ENCODE measurements at regions not wholly inside any gene's neighbourhood (a gene's known extent, or its start where the extent isn't known, plus 50 kb on each side); places are given as distances from the start of the nearest gene placed in this dataset.

DNA sequence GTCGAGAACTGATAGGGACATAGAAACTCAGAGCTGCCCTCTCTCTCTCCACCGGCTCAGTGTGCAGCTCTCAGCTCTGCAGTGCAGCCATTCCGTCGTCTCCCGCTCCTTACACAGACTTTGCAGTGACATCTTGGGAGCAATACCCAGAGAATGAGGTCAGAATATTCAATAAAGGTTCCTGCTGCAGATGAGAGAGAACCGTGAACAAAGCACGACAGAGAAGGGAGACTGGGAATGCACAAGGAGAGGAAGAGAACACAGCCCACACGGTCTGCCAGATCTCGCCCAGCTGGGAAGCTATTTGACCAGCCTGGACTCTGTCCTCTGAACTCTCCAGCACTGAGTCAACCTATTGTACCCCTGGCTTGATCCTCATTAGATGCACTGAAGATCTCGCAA is 118.0 kb upstream of the PPARGC1A start (continued):
- TF ChIP-seq, protein P1, sequence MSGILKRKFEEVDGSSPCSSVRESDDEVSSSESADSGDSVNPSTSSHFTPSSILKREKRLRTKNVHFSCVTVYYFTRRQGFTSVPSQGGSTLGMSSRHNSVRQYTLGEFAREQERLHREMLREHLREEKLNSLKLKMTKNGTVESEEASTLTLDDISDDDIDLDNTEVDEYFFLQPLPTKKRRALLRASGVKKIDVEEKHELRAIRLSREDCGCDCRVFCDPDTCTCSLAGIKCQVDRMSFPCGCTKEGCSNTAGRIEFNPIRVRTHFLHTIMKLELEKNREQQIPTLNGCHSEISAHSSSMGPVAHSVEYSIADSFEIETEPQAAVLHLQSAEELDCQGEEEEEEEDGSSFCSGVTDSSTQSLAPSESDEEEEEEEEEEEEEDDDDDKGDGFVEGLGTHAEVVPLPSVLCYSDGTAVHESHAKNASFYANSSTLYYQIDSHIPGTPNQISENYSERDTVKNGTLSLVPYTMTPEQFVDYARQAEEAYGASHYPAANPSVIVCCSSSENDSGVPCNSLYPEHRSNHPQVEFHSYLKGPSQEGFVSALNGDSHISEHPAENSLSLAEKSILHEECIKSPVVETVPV (CRISPR knock-in tag; IDR thresholded peaks at IDR 0.05): no peak

- no peak for ATAC-seq
- no peak for TF ChIP-seq OSR1 (CRISPR knock-in tag; IDR thresholded peaks at IDR 0.05)
- TF ChIP-seq POU6F1 (CRISPR knock-in tag; IDR thresholded peaks at IDR 0.05; ENCODE audit: borderline replicate concordance, low read depth): no peak
- no peak for TF ChIP-seq PPARA (CRISPR knock-in tag; IDR thresholded peaks at IDR 0.05; ENCODE audit: borderline replicate concordance)
- no peak for TF ChIP-seq PATZ1 (CRISPR knock-in tag; IDR thresholded peaks at IDR 0.05; ENCODE audit: borderline replicate concordance)
- TF ChIP-seq ZNF8 (CRISPR knock-in tag; IDR thresholded peaks at IDR 0.05): no peak
- TF ChIP-seq ESRRG (CRISPR knock-in tag; IDR thresholded peaks at IDR 0.05): no peak
- no peak for TF ChIP-seq RARB (CRISPR knock-in tag; IDR thresholded peaks at IDR 0.05)
- TF ChIP-seq TSHZ2 (CRISPR knock-in tag; IDR thresholded peaks at IDR 0.05): no peak
- no peak for TF ChIP-seq SNAI2 (CRISPR knock-in tag; IDR thresholded peaks at IDR 0.05)
- TF ChIP-seq ISL1 (CRISPR knock-in tag; IDR thresholded peaks at IDR 0.05): no peak
Measured at GRCh38 chr4:24006269-24006668, 116.4 kb upstream of the PPARGC1A start.

DNA sequence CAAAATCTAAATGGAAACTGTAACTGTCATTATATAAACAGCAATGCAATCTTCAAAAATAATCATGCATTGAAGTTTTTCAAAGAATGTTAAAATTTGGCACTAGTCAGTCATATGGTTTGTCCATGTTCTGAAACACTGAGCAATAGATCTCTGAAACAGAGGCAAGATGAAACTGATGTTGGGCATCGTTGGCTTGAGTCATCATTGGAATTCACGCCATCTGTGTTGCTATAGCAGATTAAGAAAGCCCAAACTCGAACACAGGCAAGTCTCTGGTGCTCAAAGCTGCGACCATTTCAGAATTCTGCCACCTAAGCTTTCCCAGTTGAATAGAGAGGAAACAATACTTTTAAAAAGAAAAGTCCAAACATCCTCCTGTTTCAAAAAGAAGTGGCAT is 114.1 kb upstream of the PPARGC1A start:
- TF ChIP-seq POU6F1 (CRISPR knock-in tag; IDR thresholded peaks at IDR 0.05; ENCODE audit: borderline replicate concordance, low read depth) (no peak), ZNF70 (CRISPR knock-in tag; IDR thresholded peaks at IDR 0.05) (no peak), TSHZ2 (CRISPR knock-in tag; IDR thresholded peaks at IDR 0.05) (no peak), ESRRG (CRISPR knock-in tag; IDR thresholded peaks at IDR 0.05) (no peak), CSDC2 (CRISPR knock-in tag; IDR thresholded peaks at IDR 0.05) (no peak), TCF4 (CRISPR knock-in tag; IDR thresholded peaks at IDR 0.05; ENCODE audit: borderline replicate concordance) (no peak), RARB (CRISPR knock-in tag; IDR thresholded peaks at IDR 0.05) (no peak), ZNF8 (CRISPR knock-in tag; IDR thresholded peaks at IDR 0.05) (no peak), PATZ1 (CRISPR knock-in tag; IDR thresholded peaks at IDR 0.05; ENCODE audit: borderline replicate concordance) (no peak), PPARA (CRISPR knock-in tag; IDR thresholded peaks at IDR 0.05; ENCODE audit: borderline replicate concordance) (no peak), ZNF565 (CRISPR knock-in tag; conservative IDR thresholded peaks at IDR 0.05; ENCODE audit: low read depth) (no peak), BACH2 (CRISPR knock-in tag; IDR thresholded peaks at IDR 0.05; ENCODE audit: borderline replicate concordance) (no peak), GLIS3 (CRISPR knock-in tag; IDR thresholded peaks at IDR 0.05) (no peak), OSR1 (CRISPR knock-in tag; IDR thresholded peaks at IDR 0.05) (no peak)
- TF ChIP-seq, protein P2, sequence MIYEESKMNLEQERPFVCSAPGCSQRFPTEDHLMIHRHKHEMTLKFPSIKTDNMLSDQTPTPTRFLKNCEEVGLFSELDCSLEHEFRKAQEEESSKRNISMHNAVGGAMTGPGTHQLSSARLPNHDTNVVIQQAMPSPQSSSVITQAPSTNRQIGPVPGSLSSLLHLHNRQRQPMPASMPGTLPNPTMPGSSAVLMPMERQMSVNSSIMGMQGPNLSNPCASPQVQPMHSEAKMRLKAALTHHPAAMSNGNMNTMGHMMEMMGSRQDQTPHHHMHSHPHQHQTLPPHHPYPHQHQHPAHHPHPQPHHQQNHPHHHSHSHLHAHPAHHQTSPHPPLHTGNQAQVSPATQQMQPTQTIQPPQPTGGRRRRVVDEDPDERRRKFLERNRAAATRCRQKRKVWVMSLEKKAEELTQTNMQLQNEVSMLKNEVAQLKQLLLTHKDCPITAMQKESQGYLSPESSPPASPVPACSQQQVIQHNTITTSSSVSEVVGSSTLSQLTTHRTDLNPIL (CRISPR knock-in tag; IDR thresholded peaks at IDR 0.05; ENCODE audit: low read depth): no peak
- TF ChIP-seq, protein P1 (CRISPR knock-in tag; IDR thresholded peaks at IDR 0.05): no peak
- ATAC-seq: no peak
